Lower leg skin (tissue), 4 donors: ENCODE measurements at regions not wholly inside any gene's neighbourhood (a gene's known extent, or its start where the extent isn't known, plus 50 kb on each side); places are given as distances from the start of the nearest gene placed in this dataset.

Experiments
- DNase-seq, 2 donors: peaks; one replicate each; pipeline ENCODE4 v3.0.0-alpha.2; 2019; ENCODE audit warnings: low spot score in 2 of 2
- H3K4me3 ChIP-seq: fragments of 200-600 bp; sonication (generic); 2 replicates; pipeline ENCODE4 v1.5.1; 2017; ENCODE audit warnings: mild to moderate bottlenecking, low read depth; ENCODE audit not compliant: poor library complexity, severe bottlenecking
- POLR2A ChIP-seq, 2 donors: fragments of 450-650 bp; IDR thresholded peaks; one replicate each; pipeline ENCODE4 v1.6.1; 2016 to 2017; ENCODE audit warnings: antibody characterized with exemption in 2 of 2, mild to moderate bottlenecking in 1 of 2, moderate library complexity in 1 of 2
- WGBS, 2 donors: methylation state at CpG; one replicate each; pipeline ENCODE4 v1.1.5; 2018; 5-methylcytosine and 5-hydroxymethylcytosine counted together
- intact Hi-C: fragments of 100-400 bp; cut with DNase I; formaldehyde crosslinking; loops from one replicate; pipeline ENCODE4 v1.15.0; 2023; ENCODE audit warnings: low total_unique reads
- TF ChIP-seq, protein P1 (sequence below), 3 donors: fragments of 450-650 bp; IDR thresholded peaks; one replicate each; pipeline ENCODE4 v1.5.1; 2016; ENCODE audit warnings: antibody characterized with exemption in 3 of 3, mild to moderate bottlenecking in 3 of 3, moderate library complexity in 2 of 3

DNA sequence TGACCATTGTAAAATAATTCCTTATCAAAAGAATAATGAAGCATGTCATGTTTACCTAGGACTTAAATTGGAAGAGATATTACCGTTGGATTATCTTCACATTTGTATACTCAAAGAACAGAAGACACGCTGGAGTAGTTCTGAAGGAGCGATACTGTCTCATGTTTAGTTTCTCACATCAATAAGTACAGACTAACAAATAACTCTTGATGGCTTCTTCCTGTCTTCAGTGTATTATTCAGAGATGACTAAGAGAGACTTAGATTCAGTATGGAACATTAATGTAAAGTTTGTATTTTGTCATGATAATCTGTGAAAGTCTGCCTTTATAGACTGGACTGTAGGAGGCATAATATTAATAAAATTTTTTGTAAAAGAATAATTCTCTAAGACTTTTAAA is 72.7 kb downstream of the SPRY1 start:
- TF ChIP-seq POLR2A (IDR thresholded peaks at IDR 0.05): no peak
- TF ChIP-seq, protein P1, sequence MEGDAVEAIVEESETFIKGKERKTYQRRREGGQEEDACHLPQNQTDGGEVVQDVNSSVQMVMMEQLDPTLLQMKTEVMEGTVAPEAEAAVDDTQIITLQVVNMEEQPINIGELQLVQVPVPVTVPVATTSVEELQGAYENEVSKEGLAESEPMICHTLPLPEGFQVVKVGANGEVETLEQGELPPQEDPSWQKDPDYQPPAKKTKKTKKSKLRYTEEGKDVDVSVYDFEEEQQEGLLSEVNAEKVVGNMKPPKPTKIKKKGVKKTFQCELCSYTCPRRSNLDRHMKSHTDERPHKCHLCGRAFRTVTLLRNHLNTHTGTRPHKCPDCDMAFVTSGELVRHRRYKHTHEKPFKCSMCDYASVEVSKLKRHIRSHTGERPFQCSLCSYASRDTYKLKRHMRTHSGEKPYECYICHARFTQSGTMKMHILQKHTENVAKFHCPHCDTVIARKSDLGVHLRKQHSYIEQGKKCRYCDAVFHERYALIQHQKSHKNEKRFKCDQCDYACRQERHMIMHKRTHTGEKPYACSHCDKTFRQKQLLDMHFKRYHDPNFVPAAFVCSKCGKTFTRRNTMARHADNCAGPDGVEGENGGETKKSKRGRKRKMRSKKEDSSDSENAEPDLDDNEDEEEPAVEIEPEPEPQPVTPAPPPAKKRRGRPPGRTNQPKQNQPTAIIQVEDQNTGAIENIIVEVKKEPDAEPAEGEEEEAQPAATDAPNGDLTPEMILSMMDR (IDR thresholded peaks at IDR 0.05): no peak
- DNase-seq: no peak
- H3K4me3 ChIP-seq: no peak overlapping the region
- 96 to 97% methylated on average over 3 of the region's 3 CpGs for WGBS, 2 donors
- intact Hi-C loops: no loop called here

DNA sequence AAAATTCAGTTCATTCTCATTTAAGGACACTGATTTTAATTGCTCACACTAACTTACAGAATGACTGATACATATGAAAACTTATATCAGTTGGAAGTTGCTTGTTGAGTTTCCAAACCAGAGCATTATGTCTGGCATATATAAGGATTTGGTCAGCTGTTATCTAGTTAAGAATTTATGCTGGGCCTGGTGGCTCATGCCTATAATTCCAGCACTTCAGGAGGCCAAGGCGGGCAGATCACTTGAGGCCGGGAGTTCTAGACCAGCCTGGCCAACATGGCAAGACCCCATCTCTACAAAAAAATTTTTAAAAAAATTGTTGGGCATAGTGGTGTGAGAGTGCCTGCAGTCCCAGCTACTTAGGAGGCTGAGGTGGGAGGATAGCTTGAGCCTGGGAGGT is 73.1 kb downstream of the SPRY1 start:
- WGBS, 2 donors: 98 to 100% methylated on average over 2 of the region's 2 CpGs
- TF ChIP-seq, protein P1 (IDR thresholded peaks at IDR 0.05): no peak
- no peak for TF ChIP-seq POLR2A (IDR thresholded peaks at IDR 0.05)
- intact Hi-C loops: no loop called here
- no peak overlapping the region for H3K4me3 ChIP-seq
- DNase-seq: no peak

DNA sequence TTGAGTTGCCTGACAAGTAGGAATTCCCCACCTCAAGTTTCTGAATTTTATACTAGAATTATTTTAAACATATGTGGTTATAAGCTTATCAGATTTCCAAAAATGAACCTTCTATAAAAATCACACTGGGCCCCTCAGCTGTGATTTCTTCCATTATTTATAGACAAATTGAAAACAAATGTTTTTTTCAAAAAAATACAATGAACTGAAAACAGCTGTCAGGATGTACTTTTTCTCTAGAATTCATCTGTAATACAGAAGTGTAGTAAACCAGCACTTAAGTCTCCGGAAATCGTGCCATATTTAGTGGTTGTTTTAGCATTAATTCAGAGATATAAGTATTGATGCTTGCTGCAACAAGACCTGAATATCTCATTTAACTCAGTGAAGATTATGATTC is 74.0 kb downstream of the SPRY1 start:
- no peak overlapping the region for H3K4me3 ChIP-seq
- no peak for TF ChIP-seq POLR2A (IDR thresholded peaks at IDR 0.05)
- TF ChIP-seq, protein P1 (IDR thresholded peaks at IDR 0.05): no peak
- 56 to 61% methylated on average over 2 of the region's 2 CpGs for WGBS, 2 donors
- intact Hi-C loops: no loop called here
- no peak for DNase-seq

DNA sequence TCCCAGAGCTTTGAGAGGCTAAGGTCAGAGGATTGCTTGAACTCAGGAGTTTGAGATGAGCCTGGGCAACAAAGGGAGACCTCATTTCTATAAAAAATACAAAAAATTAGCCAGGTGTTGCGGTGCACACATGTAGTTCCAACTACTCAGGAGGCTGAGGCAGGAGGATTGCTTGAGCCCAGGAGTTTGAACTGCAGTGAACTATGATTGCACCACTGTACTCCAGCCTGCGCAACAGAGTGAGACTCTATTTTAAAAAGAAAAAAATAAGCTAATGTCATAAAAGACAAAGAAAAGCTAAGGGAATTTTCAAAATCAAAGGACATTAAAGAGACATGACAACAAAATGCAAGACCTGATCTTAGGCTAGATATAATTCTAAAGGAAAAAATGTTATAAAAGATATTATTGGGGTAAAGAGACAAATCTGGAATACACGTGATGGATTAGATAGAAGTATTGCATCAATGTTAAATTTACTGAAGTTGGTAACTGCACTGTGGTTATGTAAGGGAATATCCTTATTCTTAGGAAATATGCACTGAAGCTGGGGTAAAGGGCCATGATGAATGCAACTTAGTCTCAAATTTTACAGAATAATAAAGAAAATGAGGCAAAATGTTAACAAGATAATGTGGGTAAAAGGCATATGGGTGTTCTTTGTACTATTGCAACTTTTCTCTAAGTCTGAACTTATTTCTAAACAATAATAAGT is 75.2 kb downstream of the SPRY1 start:
- no peak for TF ChIP-seq POLR2A (IDR thresholded peaks at IDR 0.05)
- TF ChIP-seq, protein P1 (IDR thresholded peaks at IDR 0.05): no peak
- intact Hi-C loops: no loop called here
- WGBS, 2 donors: 61 to 93% methylated on average over 3 of the region's 3 CpGs
- DNase-seq: no peak
- H3K4me3 ChIP-seq: no peak overlapping the region

DNA sequence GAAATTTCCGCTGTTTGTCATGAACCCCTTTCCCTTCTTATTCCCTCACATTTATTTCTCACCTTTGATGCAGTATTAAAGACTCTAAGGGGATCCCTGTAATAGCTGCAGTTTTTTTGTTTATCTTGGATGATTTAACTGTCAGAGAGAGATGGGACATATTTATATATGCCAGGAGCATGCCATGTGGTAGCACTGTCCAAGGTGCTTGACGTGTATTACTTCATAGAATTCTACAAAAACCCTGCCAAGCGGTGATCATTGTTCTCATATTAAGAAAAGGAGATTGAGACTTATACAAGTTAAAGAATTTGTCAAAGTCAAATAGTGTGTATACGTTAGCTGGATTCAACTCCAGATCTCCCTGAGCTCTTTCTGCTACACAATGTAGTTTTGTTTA is 78.2 kb downstream of the SPRY1 start:
- intact Hi-C loops: no loop called here
- TF ChIP-seq, protein P1 (IDR thresholded peaks at IDR 0.05): no peak
- no peak for TF ChIP-seq POLR2A (IDR thresholded peaks at IDR 0.05)
- no peak for DNase-seq
- 90 to 91% methylated on average over 4 of the region's 4 CpGs for WGBS, 2 donors
- H3K4me3 ChIP-seq: no peak overlapping the region

DNA sequence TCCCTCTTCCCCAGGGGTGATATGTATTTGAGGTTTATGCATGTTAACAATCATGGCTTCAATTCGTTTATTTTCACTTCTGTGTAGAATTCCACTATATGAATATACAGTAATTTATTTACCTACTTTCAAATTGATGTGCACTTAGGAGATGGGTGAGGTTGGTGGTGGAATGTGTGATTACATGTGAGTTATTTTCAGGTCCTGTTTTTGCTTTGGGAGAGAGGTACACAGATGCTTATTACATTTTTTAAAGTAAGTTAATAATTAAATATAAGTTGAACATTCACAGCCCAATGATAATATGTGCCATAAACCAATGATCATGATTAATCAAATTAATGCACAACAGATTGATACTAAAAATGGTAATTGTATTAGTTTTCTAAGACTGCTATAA is 79.5 kb downstream of the SPRY1 start:
- WGBS, 2 donors: 0 to 40% methylated on average over 1 of the region's 1 CpG
- intact Hi-C loops: no loop called here
- H3K4me3 ChIP-seq: no peak overlapping the region
- no peak for DNase-seq
- TF ChIP-seq, protein P1 (IDR thresholded peaks at IDR 0.05): no peak
